Activated T-cell treated with anti-CD3 and anti-CD28 coated beads, Interleukin-2, amount 50 U/mL, for 24 hours (primary cell): ENCODE measurements at regions not wholly inside any gene's neighbourhood (a gene's known extent, or its start where the extent isn't known, plus 50 kb on each side); places are given as distances from the start of the nearest gene placed in this dataset.
A peak's percentile ranks its signal among the peaks of the same experiment; 100 is the strongest.
"Not testable (repeated sequence)": the region's sequence is repeated elsewhere in the genome, so short reads cannot be mapped to it uniquely, and the experiment has no call there.

Source experiments
- DNase-seq: peaks from one replicate; pipeline ENCODE4 v3.0.0-alpha.2; 2020
- H3K27ac Mint-ChIP-seq: 2 replicates; pipeline ENCODE4 v1.8.0; 2020; ENCODE audit warnings: mild to moderate bottlenecking, mixed read lengths
- H3K27me3 Mint-ChIP-seq: 2 replicates; pipeline ENCODE4 v1.8.0; 2020; ENCODE audit warnings: mixed read lengths
- H3K36me3 Mint-ChIP-seq: 2 replicates; pipeline ENCODE4 v1.8.0; 2020; ENCODE audit warnings: low read depth, mixed read lengths
- H3K4me1 Mint-ChIP-seq: 2 replicates; pipeline ENCODE4 v1.8.0; 2020; ENCODE audit warnings: low read depth, mixed read lengths
- H3K4me3 Mint-ChIP-seq: 2 replicates; pipeline ENCODE4 v1.8.0; 2020; ENCODE audit warnings: mild to moderate bottlenecking, moderate library complexity, mixed read lengths
- H3K9me3 Mint-ChIP-seq: 2 replicates; pipeline ENCODE4 v1.8.0; 2020; ENCODE audit warnings: mixed read lengths

GRCh38 chr10:21393931-21394330 lies 131.6 kb downstream of the SKIDA1 start:
- no peaks in the 10 kb centered on the region for H3K4me1 Mint-ChIP-seq
- no peak overlapping the region for H3K27ac Mint-ChIP-seq
- H3K36me3 Mint-ChIP-seq = no peaks in the 10 kb centered on the region
- peaks cover 5% of the 10 kb centered on the region for H3K27me3 Mint-ChIP-seq
- no peak overlapping the region for H3K4me3 Mint-ChIP-seq
- peaks cover 5% of the 10 kb centered on the region for H3K9me3 Mint-ChIP-seq
- DNase-seq = no peak

- Mint-ChIP-seq H3K4me3 (no peak overlapping the region), H3K27ac (no peak overlapping the region), H3K4me1 (no peaks in the 10 kb centered on the region), H3K27me3 (peaks cover 5% of the 10 kb centered on the region), H3K9me3 (no peaks in the 10 kb centered on the region), H3K36me3 (no peaks in the 10 kb centered on the region)
- DNase-seq = no peak
These were observed 136.9 kb downstream of the SKIDA1 start for GRCh38 chr10:21388589-21388988.

GRCh38 chr10:21387868-21388267 lies 137.6 kb downstream of the SKIDA1 start:
- Mint-ChIP-seq H3K4me1 (no peaks in the 10 kb centered on the region), H3K27ac (no peak overlapping the region), H3K9me3 (no peaks in the 10 kb centered on the region)

GRCh38 chr10:21385996-21386585 lies 139.4 kb downstream of the SKIDA1 start:
- Mint-ChIP-seq H3K9me3 (no peaks in the 10 kb centered on the region), H3K36me3 (no peaks in the 10 kb centered on the region), H3K27me3 (peaks cover 5% of the 10 kb centered on the region), H3K4me3 (no peak overlapping the region), H3K27ac (no peak overlapping the region), H3K4me1 (no peaks in the 10 kb centered on the region)
- no peak for DNase-seq

More at GRCh38 chr10:21387868-21388267, 137.6 kb downstream of the SKIDA1 start:
- H3K4me3 Mint-ChIP-seq = no peak overlapping the region
- no peak for DNase-seq
- H3K36me3 Mint-ChIP-seq = no peaks in the 10 kb centered on the region
- H3K27me3 Mint-ChIP-seq = peaks cover 5% of the 10 kb centered on the region

DNA sequence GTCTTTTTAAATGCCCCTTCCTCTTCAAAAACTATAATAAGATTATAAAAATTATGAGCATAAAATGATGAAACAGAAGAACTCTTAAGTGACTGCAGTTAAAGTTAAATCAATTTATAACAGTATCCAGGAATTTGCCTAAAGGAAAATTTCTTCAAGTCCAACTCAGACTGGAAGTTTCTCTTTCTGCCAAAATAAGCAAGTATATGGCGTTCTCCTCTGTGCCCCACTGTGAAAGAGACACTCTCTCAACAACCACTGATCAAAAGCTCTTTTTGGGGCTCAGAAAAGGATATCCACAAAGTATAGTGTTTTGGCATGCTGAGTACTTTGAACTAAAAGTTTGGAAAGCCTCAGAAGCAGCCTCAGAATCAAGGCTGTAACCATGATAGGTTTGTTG lies 139.9 kb downstream of the SKIDA1 start:
- Mint-ChIP-seq H3K27me3 (peaks cover 4% of the 10 kb centered on the region), H3K27ac (no peak overlapping the region), H3K4me1 (peaks cover 4% of the 10 kb centered on the region), H3K36me3 (no peaks in the 10 kb centered on the region), H3K4me3 (no peak overlapping the region), H3K9me3 (no peaks in the 10 kb centered on the region)
- no peak for DNase-seq

DNA sequence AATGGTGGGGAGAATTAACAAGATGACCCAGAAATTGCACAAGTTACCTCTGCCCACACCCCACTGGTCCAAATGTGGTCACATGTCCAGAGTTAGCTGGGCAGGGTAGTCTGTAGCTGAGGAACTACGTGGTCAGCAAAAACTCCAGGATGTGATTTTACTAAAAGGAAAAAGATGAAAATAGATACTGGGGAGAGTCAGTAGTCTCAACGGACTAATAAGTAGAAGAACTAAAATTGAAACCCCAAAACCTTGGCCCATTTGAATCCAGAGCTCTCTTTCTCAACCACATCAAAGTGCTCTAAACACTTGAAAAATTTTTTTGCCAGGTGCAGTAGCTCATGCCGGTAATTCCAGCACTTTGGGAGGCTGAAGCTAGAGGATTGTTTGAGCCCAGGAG lies 146.3 kb downstream of the SKIDA1 start:
- H3K9me3 Mint-ChIP-seq = peaks cover 4% of the 10 kb centered on the region
- H3K4me1 Mint-ChIP-seq = peaks cover 4% of the 10 kb centered on the region
- H3K36me3 Mint-ChIP-seq = no peaks in the 10 kb centered on the region
- DNase-seq = no peak
- no peak overlapping the region for H3K27ac Mint-ChIP-seq
- no peak overlapping the region for H3K4me3 Mint-ChIP-seq
- no peaks in the 10 kb centered on the region for H3K27me3 Mint-ChIP-seq

DNA sequence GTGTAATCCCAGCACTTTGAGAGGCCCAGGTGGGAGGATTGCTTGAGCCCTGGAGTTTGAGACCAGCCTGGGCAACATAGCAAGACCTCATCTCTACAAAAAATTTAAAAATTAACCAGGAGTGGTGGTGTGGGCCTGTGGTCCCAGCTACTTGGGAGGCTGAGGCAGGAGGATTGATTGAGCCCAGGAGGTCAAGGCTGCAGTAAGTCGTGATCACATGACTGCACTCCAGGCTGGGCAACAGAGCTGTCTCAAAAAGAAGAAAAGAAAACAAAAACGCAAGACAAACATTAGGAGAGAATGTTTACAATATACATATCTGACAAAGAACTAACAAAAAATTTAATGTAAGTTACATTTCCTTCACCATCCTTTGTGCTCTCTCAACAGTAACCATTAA lies 150.2 kb downstream of the SKIDA1 start:
- not testable (repeated sequence) for H3K9me3 Mint-ChIP-seq, H3K27ac Mint-ChIP-seq, H3K4me3 Mint-ChIP-seq, H3K27me3 Mint-ChIP-seq, DNase-seq, H3K4me1 Mint-ChIP-seq, H3K36me3 Mint-ChIP-seq

DNA sequence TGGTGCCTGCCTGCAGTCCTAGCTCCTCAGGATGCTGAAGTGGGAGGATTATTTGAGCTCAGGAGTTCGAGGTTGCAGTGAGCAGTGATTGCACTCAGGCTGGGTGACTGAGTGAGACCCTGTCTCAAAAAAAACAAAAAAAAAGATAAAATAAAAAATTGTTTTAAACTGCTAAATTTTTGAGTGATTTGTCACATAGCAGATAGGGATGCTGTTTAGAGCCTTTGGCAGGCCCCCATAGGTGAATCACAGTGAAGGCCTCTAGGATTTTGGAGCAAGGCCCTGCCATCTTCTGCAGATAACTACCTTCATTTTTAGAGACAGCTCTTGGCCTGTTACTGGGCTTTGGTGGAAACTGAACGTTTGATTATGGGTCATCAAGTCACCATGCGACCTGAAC lies 151.6 kb downstream of the SKIDA1 start:
- not testable (repeated sequence) for DNase-seq, H3K4me3 Mint-ChIP-seq, H3K27ac Mint-ChIP-seq, H3K36me3 Mint-ChIP-seq, H3K4me1 Mint-ChIP-seq, H3K9me3 Mint-ChIP-seq, H3K27me3 Mint-ChIP-seq

- Mint-ChIP-seq H3K27me3 (no peaks in the 10 kb centered on the region), H3K27ac (no peak overlapping the region), H3K36me3 (no peaks in the 10 kb centered on the region), H3K4me3 (peak overlapping the region; percentile 20), H3K4me1 (peaks cover 9% of the 10 kb centered on the region), H3K9me3 (no peaks in the 10 kb centered on the region)
- DNase-seq = peak; percentile 39
These were observed 152.7 kb downstream of the SKIDA1 start for GRCh38 chr10:21372651-21373410.

DNA sequence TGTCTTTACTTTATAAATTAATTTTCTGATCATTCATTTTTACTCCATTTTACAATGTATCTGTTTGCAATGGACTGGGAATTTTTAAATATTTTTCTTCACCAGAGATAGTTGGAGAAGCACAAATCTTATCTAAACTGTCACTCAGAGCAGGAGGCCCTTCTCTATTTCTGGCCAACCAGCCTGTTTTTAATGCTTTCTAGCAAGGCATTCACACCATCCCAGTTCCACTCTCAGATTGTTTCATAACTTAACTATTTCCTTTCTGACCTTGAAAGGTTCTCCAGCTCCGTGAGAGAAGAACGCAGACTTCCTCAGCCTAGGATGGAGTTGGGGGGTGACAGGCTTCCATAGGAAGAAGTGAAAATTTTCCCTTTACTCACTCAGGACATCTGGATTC lies 155.8 kb downstream of the SKIDA1 start:
- H3K27ac Mint-ChIP-seq = no peak overlapping the region
- no peaks in the 10 kb centered on the region for H3K9me3 Mint-ChIP-seq
- no peaks in the 10 kb centered on the region for H3K36me3 Mint-ChIP-seq
- H3K4me1 Mint-ChIP-seq = peaks cover 9% of the 10 kb centered on the region
- H3K27me3 Mint-ChIP-seq = no peaks in the 10 kb centered on the region
- H3K4me3 Mint-ChIP-seq = no peak overlapping the region
- DNase-seq = no peak

DNA sequence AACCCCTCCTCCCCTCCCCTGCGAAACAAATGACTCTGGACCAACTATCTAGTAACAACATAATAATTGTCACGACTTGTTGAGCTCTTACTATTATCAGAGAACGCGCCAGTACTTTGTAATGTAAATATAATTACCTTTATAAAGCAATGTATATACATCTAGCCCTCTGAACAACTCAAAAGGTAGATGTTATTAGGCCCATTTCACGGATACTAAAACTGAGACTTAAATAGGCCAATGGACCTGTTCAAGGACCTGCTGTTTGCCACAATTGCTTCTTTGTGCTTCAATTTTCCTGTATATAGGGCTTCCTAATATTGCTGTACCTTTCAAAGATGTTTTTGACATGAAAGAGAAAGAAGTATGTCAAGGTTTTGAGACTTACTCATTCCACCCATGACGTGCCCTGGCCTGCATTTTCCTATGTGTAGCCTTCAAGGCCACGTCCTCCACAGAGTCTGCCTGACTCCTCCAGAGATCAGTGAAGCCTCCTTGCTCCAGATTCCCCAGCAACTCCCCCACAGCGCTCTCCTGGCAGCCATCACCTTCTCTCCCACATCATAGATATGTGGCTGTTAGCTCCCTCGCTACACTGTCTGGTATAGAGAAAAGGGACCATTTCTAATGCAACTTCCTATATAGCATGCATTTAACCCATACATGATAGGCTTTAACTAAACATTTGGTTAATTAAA lies 156.6 kb downstream of the SKIDA1 start:
- DNase-seq = no peak
- no peak overlapping the region for H3K4me3 Mint-ChIP-seq
- no peaks in the 10 kb centered on the region for H3K27me3 Mint-ChIP-seq
- H3K4me1 Mint-ChIP-seq = peaks cover 9% of the 10 kb centered on the region
- H3K36me3 Mint-ChIP-seq = no peaks in the 10 kb centered on the region
- H3K27ac Mint-ChIP-seq = no peak overlapping the region
- H3K9me3 Mint-ChIP-seq = no peaks in the 10 kb centered on the region

GRCh38 chr10:21368022-21368582 lies 157.4 kb downstream of the SKIDA1 start:
- no peak for DNase-seq
- Mint-ChIP-seq H3K9me3 (no peaks in the 10 kb centered on the region), H3K4me1 (peaks cover 7% of the 10 kb centered on the region), H3K4me3 (no peak overlapping the region), H3K27ac (no peak overlapping the region), H3K27me3 (no peaks in the 10 kb centered on the region), H3K36me3 (no peaks in the 10 kb centered on the region)

DNA sequence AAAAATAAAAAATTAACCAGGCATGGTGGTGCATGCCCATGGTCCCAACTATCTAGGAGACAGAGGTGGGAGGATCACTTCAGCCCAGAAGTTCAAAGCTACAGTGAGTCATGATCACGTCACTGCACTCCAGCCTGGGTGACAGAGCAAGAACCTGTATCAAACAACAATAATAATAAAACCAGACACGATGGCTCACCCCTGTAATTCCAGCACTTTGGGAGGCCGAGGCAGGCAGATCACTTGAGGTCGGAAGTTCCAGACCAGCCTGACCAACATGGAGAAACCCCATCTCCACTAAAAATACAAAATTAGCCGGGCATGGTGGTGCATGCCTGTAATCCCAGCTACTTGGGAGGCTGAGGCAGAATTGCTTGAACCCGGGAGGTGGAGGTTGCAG lies 159.4 kb downstream of the SKIDA1 start:
- H3K27ac Mint-ChIP-seq, DNase-seq, H3K4me1 Mint-ChIP-seq: not testable (repeated sequence)

GRCh38 chr10:21364196-21365114 lies 161.0 kb downstream of the SKIDA1 start:
- Mint-ChIP-seq H3K4me1 (no peaks in the 10 kb centered on the region), H3K27me3 (no peaks in the 10 kb centered on the region), H3K4me3 (no peak overlapping the region), H3K36me3 (no peaks in the 10 kb centered on the region), H3K27ac (no peak overlapping the region), H3K9me3 (no peaks in the 10 kb centered on the region)
- no peak for DNase-seq

More for the DNA sequence above, 159.4 kb downstream of the SKIDA1 start:
- not testable (repeated sequence) for H3K36me3 Mint-ChIP-seq, H3K9me3 Mint-ChIP-seq, H3K27me3 Mint-ChIP-seq, H3K4me3 Mint-ChIP-seq
